ENCODE measurements at regions not wholly inside any gene's neighbourhood (a gene's known extent, or its start where the extent isn't known, plus 50 kb on each side); places are given as distances from the start of the nearest gene placed in this dataset.

DNA sequence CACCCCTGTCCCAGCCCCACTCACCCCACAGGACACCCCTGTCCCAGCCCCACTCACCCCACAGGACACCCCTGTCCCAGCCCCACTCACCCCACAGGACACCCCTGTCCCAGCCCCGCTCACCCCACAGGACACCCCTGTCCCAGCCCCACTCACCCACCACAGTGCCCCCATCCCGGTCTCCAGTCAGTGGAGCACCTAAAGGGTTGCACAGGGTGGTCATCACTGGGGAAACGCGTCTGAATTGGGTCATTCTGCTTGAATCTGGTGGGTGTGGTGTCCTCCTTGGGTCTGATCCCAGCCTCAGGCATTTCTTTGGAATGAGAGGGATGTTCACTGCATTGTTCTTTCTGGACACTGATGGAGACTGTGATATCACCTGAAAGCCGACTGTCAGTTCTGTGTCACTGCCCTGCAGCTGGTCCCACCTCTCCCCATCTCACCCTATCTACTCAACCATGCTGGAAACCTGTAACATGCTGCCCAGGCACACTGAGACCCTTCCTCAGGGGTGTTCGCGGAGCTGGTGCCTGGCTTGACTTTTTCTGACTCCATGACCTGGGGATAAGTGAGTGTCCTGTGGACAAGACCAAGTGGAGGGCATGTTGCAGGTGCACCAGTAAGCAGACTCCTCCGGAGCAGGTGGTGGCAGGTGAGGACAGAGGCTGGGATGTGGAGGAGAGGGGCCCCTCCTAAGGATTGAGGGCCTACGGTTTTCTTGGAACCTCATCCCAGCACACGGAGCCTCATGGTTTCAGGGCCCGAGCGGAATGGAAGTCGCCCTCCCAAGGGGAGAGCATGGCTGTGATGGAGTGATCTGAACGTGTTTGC, 262.5 kb upstream of the PPP2R2D start:
- TF ChIP-seq CTCF (IDR thresholded peaks at IDR 0.05; ENCODE audit: insufficient read depth, low read depth, low read length): no peak
- H3K4me3 ChIP-seq (ENCODE audit: low read depth, low read length): no peak overlapping the region
- DNase-seq (ENCODE audit: low read depth): no peak

GRCh38 chr10:131638880-131639278, 261.9 kb upstream of the PPP2R2D start:
- no peak for DNase-seq (ENCODE audit: low read depth)
- no peak for TF ChIP-seq CTCF (IDR thresholded peaks at IDR 0.05; ENCODE audit: insufficient read depth, low read depth, low read length)

DNA sequence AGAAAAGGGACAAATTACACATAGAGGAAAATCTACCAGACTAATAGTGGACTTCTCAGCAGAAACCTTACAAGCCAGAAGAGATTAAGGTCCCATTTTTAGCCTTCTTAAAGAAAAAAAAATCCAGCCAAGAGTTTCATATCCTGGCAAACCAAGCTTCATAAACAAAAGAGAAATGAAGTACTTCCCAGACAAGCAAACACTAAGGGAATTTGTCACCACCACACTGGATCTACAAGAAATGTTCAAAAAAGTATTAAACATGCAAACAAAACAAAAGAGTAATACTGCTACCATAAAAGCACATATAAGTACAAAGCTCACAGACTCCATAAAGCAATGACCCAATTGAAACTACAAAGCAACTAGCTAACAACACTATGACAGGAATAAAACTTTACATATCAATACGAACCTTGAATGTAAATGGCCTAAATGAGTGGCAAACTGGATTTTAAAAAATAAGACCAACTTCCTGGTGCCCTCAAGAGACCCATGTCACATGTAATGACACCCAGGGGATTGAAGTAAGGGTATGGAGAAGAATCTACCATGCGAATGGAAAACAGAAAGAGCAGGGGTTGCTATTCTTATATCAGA, 260.7 kb upstream of the PPP2R2D start:
- no peak for DNase-seq (ENCODE audit: low read depth)
- no peak overlapping the region for H3K4me3 ChIP-seq (ENCODE audit: low read depth, low read length)
- no peak for TF ChIP-seq CTCF (IDR thresholded peaks at IDR 0.05; ENCODE audit: insufficient read depth, low read depth, low read length)

More at GRCh38 chr10:131638880-131639278, 261.9 kb upstream of the PPP2R2D start:
- no peak overlapping the region for H3K4me3 ChIP-seq (ENCODE audit: low read depth, low read length)

- no peak for TF ChIP-seq CTCF (IDR thresholded peaks at IDR 0.05; ENCODE audit: insufficient read depth, low read depth, low read length)
- H3K4me3 ChIP-seq (ENCODE audit: low read depth, low read length): no peak overlapping the region
- DNase-seq (ENCODE audit: low read depth): no peak
Measured at GRCh38 chr10:131641231-131641630, 259.6 kb upstream of the PPP2R2D start.

DNA sequence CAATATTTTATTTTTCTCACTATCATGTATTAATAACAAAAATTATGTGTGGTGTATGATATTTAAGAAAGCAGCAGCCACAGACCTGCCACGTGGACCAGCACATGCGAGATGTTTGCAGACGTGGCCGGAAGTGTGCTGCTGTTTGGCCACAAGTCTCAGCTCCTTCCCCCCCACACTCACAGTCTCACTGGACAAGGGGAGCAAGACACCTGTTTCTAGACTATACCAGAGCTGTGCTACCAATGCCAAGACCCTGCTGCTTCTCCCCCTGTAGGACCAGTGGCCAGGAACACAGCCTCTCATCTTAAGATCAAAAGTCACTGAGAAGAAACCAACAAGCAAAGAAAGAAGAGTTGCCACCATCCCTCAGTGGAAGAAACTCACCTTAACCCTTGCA, 258.9 kb upstream of the PPP2R2D start:
- TF ChIP-seq CTCF (IDR thresholded peaks at IDR 0.05; ENCODE audit: insufficient read depth, low read depth, low read length): no peak
- no peak overlapping the region for H3K4me3 ChIP-seq (ENCODE audit: low read depth, low read length)
- DNase-seq (ENCODE audit: low read depth): no peak

- TF ChIP-seq CTCF (IDR thresholded peaks at IDR 0.05; ENCODE audit: insufficient read depth, low read depth, low read length): no peak
- no peak overlapping the region for H3K4me3 ChIP-seq (ENCODE audit: low read depth, low read length)
- no peak for DNase-seq (ENCODE audit: low read depth)
Measured at GRCh38 chr10:131642966-131643365, 257.8 kb upstream of the PPP2R2D start.

Data from fibroblast of villous mesenchyme (primary cell).